ENCODE measurements at regions not wholly inside any gene's neighbourhood (a gene's known extent, or its start where the extent isn't known, plus 50 kb on each side); places are given as distances from the start of the nearest gene placed in this dataset.
A peak's percentile ranks its signal among the peaks of the same experiment; 100 is the strongest.

GRCh38 chr10:64062793-64063192 lies 541.6 kb downstream of the REEP3 start:
- no peak overlapping the region for H3K27ac Mint-ChIP-seq
- no peaks in the 10 kb centered on the region for H3K79me2 ChIP-seq (replicated peaks; ENCODE audit: insufficient read depth)
- no peak for ATAC-seq
- H3K4me1 Mint-ChIP-seq, result no peaks in the 10 kb centered on the region
- no peaks in the 10 kb centered on the region for H3K4me1 ChIP-seq (ENCODE audit: insufficient read depth)
- no peak for DNase-seq (ENCODE audit: low spot score)
- no peaks in the 10 kb centered on the region for H3K9me3 Mint-ChIP-seq
- H3F3A ChIP-seq (replicated peaks; ENCODE audit: low read depth), result no peaks in the 10 kb centered on the region
- no peaks in the 10 kb centered on the region for H3K36me3 ChIP-seq (ENCODE audit: insufficient read depth)
- no peak overlapping the region for H3K27ac ChIP-seq (ENCODE audit: low read depth)
- 0 out of 2 replicates have a peak overlapping the region, but pooled peaks have one; percentile 47 for H2AFZ ChIP-seq
- no peak overlapping the region for H3K4me3 ChIP-seq
- peaks cover 6% of the 10 kb centered on the region for H3K9me2 ChIP-seq (ENCODE audit: insufficient read depth)
- no peaks in the 10 kb centered on the region for H4K20me1 ChIP-seq (replicated peaks; ENCODE audit: insufficient read depth)
- H3K4me3 Mint-ChIP-seq, result no peak overlapping the region
- H3K36me3 Mint-ChIP-seq (ENCODE audit: low read depth), result no peaks in the 10 kb centered on the region
- TF ChIP-seq CTCF (conservative IDR thresholded peaks at IDR 0.05; ENCODE audit: low read depth in 2 of 2) (no peak), ZNF462 (CRISPR knock-in tag; IDR thresholded peaks at IDR 0.05) (no peak), NANOG (IDR thresholded peaks at IDR 0.05; ENCODE audit: borderline replicate concordance) (no peak), EZH2phosphoT487 (IDR thresholded peaks at IDR 0.05; ENCODE audit: unreplicated experiment) (no peak), JUNB (IDR thresholded peaks at IDR 0.05; ENCODE audit: unreplicated experiment) (no peak), EZH2 (IDR thresholded peaks at IDR 0.05; ENCODE audit: low read depth, unreplicated experiment) (no peak), ZNF331 (CRISPR knock-in tag; IDR thresholded peaks at IDR 0.05; ENCODE audit: low read depth) (no peak), CREB1 (CRISPR knock-in tag; IDR thresholded peaks at IDR 0.05; ENCODE audit: low read depth) (no peak), ETS1 (IDR thresholded peaks at IDR 0.05) (no peak), STAT1 (IDR thresholded peaks at IDR 0.05; ENCODE audit: unreplicated experiment) (no peak), POLR2AphosphoS5 (IDR thresholded peaks at IDR 0.05; ENCODE audit: low read depth) (no peak)
- no peak overlapping the region for H3K4me2 ChIP-seq
- H3K27me3 ChIP-seq (ENCODE audit: insufficient read depth), result no peaks in the 10 kb centered on the region
- H3K27me3 Mint-ChIP-seq (ENCODE audit: insufficient read depth, low read depth, poor library complexity), result no peaks in the 10 kb centered on the region
